Sigmoid colon (tissue), 6 donors: ENCODE measurements at regions not wholly inside any gene's neighbourhood (a gene's known extent, or its start where the extent isn't known, plus 50 kb on each side); places are given as distances from the start of the nearest gene placed in this dataset.

Experiments
- DNase-seq: peaks from one replicate; pipeline ENCODE4 v3.0.0-alpha.2; 2019
- H3K27ac ChIP-seq, 4 donors: fragments of 200-600 bp; sonication (generic); one replicate each; pipeline ENCODE4 v1.5.1; 2016 to 2019; ENCODE audit warnings: mild to moderate bottlenecking in 1 of 4
- H3K27me3 ChIP-seq, 3 donors: fragments of 200-600 bp; sonication (generic); one replicate each; pipeline ENCODE4 v1.5.1; 2019; ENCODE audit warnings: mild to moderate bottlenecking in 1 of 3
- H3K36me3 ChIP-seq, 4 donors: fragments of 200-600 bp; sonication (generic); one replicate each; pipeline ENCODE4 v1.5.1; 2016 to 2019
- H3K4me1 ChIP-seq, 4 donors: fragments of 200-600 bp; sonication (generic); one replicate each; pipeline ENCODE4 v1.5.1; 2017 to 2019
- H3K4me3 ChIP-seq, 4 donors: fragments of 200-600 bp; sonication (generic); one replicate each; pipeline ENCODE4 v1.5.1; 2017 to 2019; ENCODE audit warnings: mild to moderate bottlenecking in 2 of 4, moderate library complexity in 1 of 4
- H3K9me3 ChIP-seq, 4 donors: fragments of 200-600 bp in 3 of 4; sonication (generic) in 3 of 4; one replicate each; pipeline versions ENCODE4 v1.5.1 to v1.6.1; 2013 to 2019
- CTCF ChIP-seq, 4 experiments: fragments of 450-650 bp in 3 of 4; fragments of 200-600 bp in 1 of 4; IDR thresholded peaks; one replicate each; pipeline ENCODE4 v1.5.1; 2016 to 2019; ENCODE audit warnings: antibody characterized with exemption in 4 of 4, mild to moderate bottlenecking in 3 of 4, moderate library complexity in 2 of 4
- EP300 ChIP-seq, 4 donors: sonication (generic); formaldehyde crosslinking; IDR thresholded peaks; one replicate each; pipeline ENCODE4 v1.6.1; 2017; ENCODE audit warnings: antibody characterized with exemption in 4 of 4
- POLR2A ChIP-seq, 2 donors: fragments of 450-650 bp; IDR thresholded peaks; one replicate each; pipeline ENCODE4 v1.6.1; 2016; ENCODE audit warnings: antibody characterized with exemption in 2 of 2, mild to moderate bottlenecking in 2 of 2, moderate library complexity in 2 of 2
- POLR2AphosphoS5 ChIP-seq, 4 donors: sonication (generic); formaldehyde crosslinking; IDR thresholded peaks; one replicate each; pipeline ENCODE4 v1.6.1; 2017; ENCODE audit warnings: antibody characterized with exemption in 4 of 4
- WGBS, 2 donors: extraction: QIAGEN DNeasy Blood & Tissue Kit; methylation state at CpG; one replicate each; pipeline ENCODE4 v1.1.7; 2013; 5-methylcytosine and 5-hydroxymethylcytosine counted together
- intact Hi-C: fragments of 100-400 bp; cut with DNase I; formaldehyde crosslinking; loops from one replicate; pipeline ENCODE4 v1.15.1; 2023
- donor health status: healthy with polysubstance abuse.
- donor health status: healthy.

GRCh38 chr6:21826023-21826422 lies 232.5 kb downstream of the SOX4 start:
- no peak overlapping the region for H3K4me3 ChIP-seq
- H3K4me1 ChIP-seq: peaks cover 0 to 28% (median 9%) of the 10 kb centered on the region in 4 donors
- no peaks in the 10 kb centered on the region for H3K27me3 ChIP-seq
- H3K9me3 ChIP-seq: no peaks in the 10 kb centered on the region
- no peak for DNase-seq
- no peak overlapping the region for H3K27ac ChIP-seq
- intact Hi-C loops: no loop called here
- WGBS, 2 donors: 86 to 90% methylated on average over 7 of the region's 7 CpGs
- TF ChIP-seq POLR2A (IDR thresholded peaks at IDR 0.05) (no peak), CTCF (IDR thresholded peaks at IDR 0.05) (no peak), EP300 (IDR thresholded peaks at IDR 0.05) (no peak)
- H3K36me3 ChIP-seq: no peaks in the 10 kb centered on the region

- 91 to 95% methylated on average over 9 of the region's 9 CpGs for WGBS, 2 donors
- Histone ChIP-seq H3K27ac (no peak overlapping the region), H3K27me3 (no peaks in the 10 kb centered on the region), H3K9me3 (no peaks in the 10 kb centered on the region), H3K4me1 (peaks cover 0 to 37% (median 12%) of the 10 kb centered on the region in 4 donors), H3K4me3 (no peak overlapping the region), H3K36me3 (no peaks in the 10 kb centered on the region)
- intact Hi-C loops: no loop called here
- TF ChIP-seq CTCF (IDR thresholded peaks at IDR 0.05) (no peak), POLR2A (IDR thresholded peaks at IDR 0.05) (no peak), EP300 (IDR thresholded peaks at IDR 0.05) (no peak), POLR2AphosphoS5 (IDR thresholded peaks at IDR 0.05) (no peak)
- DNase-seq: no peak
Measured at GRCh38 chr6:21826904-21827303, 233.4 kb downstream of the SOX4 start.

GRCh38 chr6:21827425-21828202 lies 234.1 kb downstream of the SOX4 start:
- H3K36me3 ChIP-seq: no peaks in the 10 kb centered on the region
- H3K4me3 ChIP-seq: no peak overlapping the region
- WGBS, 2 donors: 62 to 76% methylated on average over 8 of the region's 8 CpGs
- no peak for DNase-seq
- peaks cover 0 to 41% (median 12%) of the 10 kb centered on the region in 4 donors for H3K4me1 ChIP-seq
- H3K27me3 ChIP-seq: no peaks in the 10 kb centered on the region
- no peak overlapping the region for H3K27ac ChIP-seq
- TF ChIP-seq POLR2AphosphoS5 (IDR thresholded peaks at IDR 0.05): no peak
- TF ChIP-seq CTCF (IDR thresholded peaks at IDR 0.05): no peak
- TF ChIP-seq EP300 (IDR thresholded peaks at IDR 0.05): no peak
- TF ChIP-seq POLR2A (IDR thresholded peaks at IDR 0.05): no peak
- intact Hi-C loops: no loop called here
- H3K9me3 ChIP-seq: no peaks in the 10 kb centered on the region

- TF ChIP-seq EP300 (IDR thresholded peaks at IDR 0.05): no peak
- TF ChIP-seq POLR2AphosphoS5 (IDR thresholded peaks at IDR 0.05): no peak
- TF ChIP-seq POLR2A (IDR thresholded peaks at IDR 0.05): no peak
- no peak for TF ChIP-seq CTCF (IDR thresholded peaks at IDR 0.05)
- H3K27ac ChIP-seq: peak overlapping the region in 2 of 4 donors; percentile 10 to 13
- H3K36me3 ChIP-seq: no peaks in the 10 kb centered on the region
- no peak overlapping the region for H3K4me3 ChIP-seq
- intact Hi-C loops: no loop called here
- no peaks in the 10 kb centered on the region for H3K9me3 ChIP-seq
- 84 to 87% methylated on average over 4 of the region's 4 CpGs for WGBS, 2 donors
- DNase-seq: no peak
- no peaks in the 10 kb centered on the region for H3K27me3 ChIP-seq
- H3K4me1 ChIP-seq: peaks cover 0 to 41% (median 12%) of the 10 kb centered on the region in 4 donors
Measured at GRCh38 chr6:21828704-21829103, 235.2 kb downstream of the SOX4 start.
